SK-N-SH (cell line): ENCODE measurements at regions not wholly inside any gene's neighbourhood (a gene's known extent, or its start where the extent isn't known, plus 50 kb on each side); places are given as distances from the start of the nearest gene placed in this dataset.

Experiments used
- CTCF ChIA-PET: fragments of 300-600, 350-600 bp; formaldehyde crosslinking; extraction: SDS; loops from one replicate; lab custom pipeline; 2021; lab: Yijun Ruan, JAX
- POLR2A ChIA-PET: fragments of 350-600 bp; sonication (Branson Sonifier 250); formaldehyde crosslinking; extraction: SDS; loops from one replicate; lab custom pipeline; 2020; ENCODE audit warnings: antibody characterized with exemption, inconsistent platforms; lab: Yijun Ruan, JAX
- DNase-seq: peaks from one replicate; pipeline ENCODE4 v3.0.0; 2012
- H2AFZ ChIP-seq: fragments of 200-600 bp; sonication (generic); 2 replicates; pipeline ENCODE4 v1.8.1; 2016; ENCODE audit warnings: antibody characterized with exemption, mild to moderate bottlenecking, low read depth
- H3F3A ChIP-seq: fragments of 200-600 bp; sonication (generic); replicated peaks from 2 replicates; pipeline ENCODE3; 2016; ENCODE audit warnings: antibody characterized with exemption, mild to moderate bottlenecking; ENCODE audit not compliant: insufficient read depth
- H3K27ac ChIP-seq, 2 experiments: fragments of 200-500 bp in 1 of 2; fragments of 200-600 bp in 1 of 2; sonication (Bioruptor generic) in 1 of 2; sonication (generic), shearing (Covaris generic) in 1 of 2; 2 replicates each; pipeline versions ENCODE4 v1.5.1 to v1.6.1; 2014 to 2016; ENCODE audit warnings: low read depth in 2 of 2, inconsistent platforms in 1 of 2, low read length in 1 of 2, mild to moderate bottlenecking in 1 of 2, mixed read lengths in 1 of 2
- H3K27me3 ChIP-seq: fragments of 200-600 bp; sonication (generic), shearing (Covaris generic); 2 replicates; pipeline ENCODE4 v1.6.1; 2016; ENCODE audit warnings: mixed run types; ENCODE audit not compliant: insufficient read depth
- H3K36me3 ChIP-seq, 2 experiments: fragments of 200-500 bp in 1 of 2; fragments of 200-600 bp in 1 of 2; sonication (Bioruptor generic) in 1 of 2; sonication (generic) in 1 of 2; replicated peaks in 1 of 2; 2 replicates each; pipeline versions ENCODE3 to v1.5.1; 2014 to 2016; ENCODE audit warnings: low read length in 1 of 2, mild to moderate bottlenecking in 1 of 2; ENCODE audit not compliant: insufficient read depth in 2 of 2, control insufficient read depth in 1 of 2
- H3K4me1 ChIP-seq, 2 experiments: fragments of 200-500 bp in 1 of 2; fragments of 200-600 bp in 1 of 2; sonication (Bioruptor generic) in 1 of 2; sonication (generic), shearing (Covaris generic) in 1 of 2; 2 replicates each; pipeline versions ENCODE4 v1.5.1 to v1.6.1; 2014 to 2016; ENCODE audit warnings: low read depth in 1 of 2, low read length in 1 of 2, mixed run types in 1 of 2; ENCODE audit not compliant: insufficient read depth in 2 of 2, control insufficient read depth in 1 of 2
- H3K4me2 ChIP-seq: fragments of 200-600 bp; sonication (generic), shearing (Covaris generic); 2 replicates; pipeline ENCODE4 v1.6.1; 2017; ENCODE audit warnings: mixed run types
- H3K4me3 ChIP-seq, 2 experiments: fragments of 200-500 bp in 1 of 2; fragments of 200-600 bp in 1 of 2; sonication (Bioruptor generic) in 1 of 2; sonication (generic), shearing (Covaris generic) in 1 of 2; 2 replicates each; pipeline versions ENCODE4 v1.5.1 to v1.8.1; 2014 to 2016; ENCODE audit warnings: low read depth in 2 of 2, inconsistent platforms in 1 of 2, low read length in 1 of 2, mild to moderate bottlenecking in 1 of 2, mixed read lengths in 1 of 2, moderate library complexity in 1 of 2
- H3K79me2 ChIP-seq: fragments of 200-600 bp; sonication (generic); 2 replicates; pipeline ENCODE4 v1.8.1; 2017; ENCODE audit warnings: mild to moderate bottlenecking; ENCODE audit not compliant: insufficient read depth
- H3K9ac ChIP-seq: fragments of 200-600 bp; sonication (generic); 2 replicates; pipeline ENCODE4 v1.6.1; 2017; ENCODE audit warnings: mixed run types
- H3K9me2 ChIP-seq: fragments of 200-600 bp; sonication (generic); 2 replicates; pipeline ENCODE4 v1.6.1; 2017; ENCODE audit warnings: mixed run types
- H3K9me3 ChIP-seq: fragments of 200-600 bp; sonication (generic); 2 replicates; pipeline ENCODE4 v1.6.1; 2017; ENCODE audit warnings: mixed run types, mild to moderate bottlenecking, moderate library complexity
- H4K20me1 ChIP-seq: fragments of 200-600 bp; sonication (generic); 2 replicates; pipeline ENCODE4 v1.6.1; 2017; ENCODE audit warnings: mild to moderate bottlenecking, mixed run types; ENCODE audit not compliant: insufficient read depth
- CHD2 ChIP-seq: fragments of 150-350 bp; IDR thresholded peaks from 2 replicates; pipeline ENCODE4 v1.6.1; 2018; ENCODE audit warnings: low read length; ENCODE audit not compliant: partially characterized antibody
- EZH2phosphoT487 ChIP-seq: fragments of 200-600 bp; sonication (generic); IDR thresholded peaks from 2 replicates; pipeline ENCODE4 v1.6.1; 2017; ENCODE audit warnings: low read depth, mixed run types, mild to moderate bottlenecking, antibody characterized with exemption, moderate library complexity, borderline replicate concordance
- FOSL2 ChIP-seq: IDR thresholded peaks from 2 replicates; pipeline ENCODE4 v1.4.0; 2012; ENCODE audit warnings: low read depth, mild to moderate bottlenecking, moderate library complexity, borderline replicate concordance
- FOXJ3 ChIP-seq: sonication (generic); formaldehyde crosslinking; IDR thresholded peaks from 2 replicates; pipeline ENCODE4 v1.5.1; 2020; ENCODE audit warnings: mild to moderate bottlenecking, missing genetic modification reagents
- FOXM1 ChIP-seq: IDR thresholded peaks from 2 replicates; pipeline ENCODE4 v1.4.0; 2012; ENCODE audit warnings: low read depth, mild to moderate bottlenecking
- MEF2A ChIP-seq: IDR thresholded peaks from 2 replicates; pipeline ENCODE4 v1.4.0; 2012; ENCODE audit warnings: low read depth, borderline replicate concordance
- MXI1 ChIP-seq: IDR thresholded peaks from 2 replicates; pipeline ENCODE4 v1.6.1; 2012; ENCODE audit warnings: mild to moderate bottlenecking, low read depth, low read length, improper control_type of control experiment
- NFIC ChIP-seq: IDR thresholded peaks from 2 replicates; pipeline ENCODE4 v1.4.0; 2012; ENCODE audit warnings: borderline replicate concordance
- NRF1 ChIP-seq: IDR thresholded peaks from 2 replicates; pipeline ENCODE4 v1.6.1; 2012; ENCODE audit warnings: low read depth, mild to moderate bottlenecking, low read length
- PBX3 ChIP-seq: IDR thresholded peaks from 2 replicates; pipeline ENCODE4; 2012
- POLR2AphosphoS5 ChIP-seq: IDR thresholded peaks from 2 replicates; pipeline ENCODE4 v1.6.1; 2012; ENCODE audit warnings: low read depth, low read length
- RCOR1 ChIP-seq: fragments of 150-350 bp; IDR thresholded peaks from 2 replicates; pipeline ENCODE4 v1.6.1; 2017; ENCODE audit warnings: antibody characterized with exemption, low read length
- RFX5 ChIP-seq: IDR thresholded peaks from 2 replicates; pipeline ENCODE4 v1.6.1; 2012; ENCODE audit warnings: mild to moderate bottlenecking, improper control_type of control experiment, low read length
- SMC3 ChIP-seq: IDR thresholded peaks from 2 replicates; pipeline ENCODE4 v1.6.1; 2012; ENCODE audit warnings: low read depth, low read length, improper control_type of control experiment
- TEAD4 ChIP-seq: IDR thresholded peaks from 2 replicates; pipeline ENCODE4 v1.4.0; 2012; ENCODE audit warnings: mild to moderate bottlenecking, borderline replicate concordance; ENCODE audit not compliant: insufficient read depth
- WGBS: methylation state at CpG from one replicate; pipeline ENCODE4 v1.1.6; 2017; ENCODE audit warnings: low lambda C conversion rate; 5-methylcytosine and 5-hydroxymethylcytosine counted together
- TF ChIP-seq, protein P1 (sequence below): fragments of 200-600 bp; sonication (generic); IDR thresholded peaks from 2 replicates; pipeline ENCODE4 v1.6.1; 2017; ENCODE audit warnings: antibody characterized with exemption, mild to moderate bottlenecking, moderate library complexity
- TF ChIP-seq, protein P2 (sequence below): fragments of 150-350 bp; IDR thresholded peaks from 2 replicates; pipeline ENCODE4 v1.6.1; 2016; ENCODE audit warnings: mild to moderate bottlenecking, low read depth, low read length
- TF ChIP-seq, protein P3 (sequence below): IDR thresholded peaks from 2 replicates; pipeline ENCODE4 v1.4.0; 2012; ENCODE audit warnings: low read depth

- Histone ChIP-seq H4K20me1 (no peaks in the 10 kb centered on the region), H3K4me2 (no peak overlapping the region), H3K27ac (no peak overlapping the region), H3K9ac (no peak overlapping the region), H3K4me1 (no peaks in the 10 kb centered on the region), H3K79me2 (no peaks in the 10 kb centered on the region), H3K9me3 (no peaks in the 10 kb centered on the region), H3K27me3 (no peaks in the 10 kb centered on the region), H2AFZ (no peak overlapping the region), H3K9me2 (no peaks in the 10 kb centered on the region), H3K4me3 (no peak overlapping the region), H3K36me3 (no peaks in the 10 kb centered on the region), H3F3A (no peaks in the 10 kb centered on the region)
- no peak for TF ChIP-seq NFIC
- no peak for TF ChIP-seq TEAD4
- TF ChIP-seq NRF1, result no peak
- TF ChIP-seq, protein P1, sequence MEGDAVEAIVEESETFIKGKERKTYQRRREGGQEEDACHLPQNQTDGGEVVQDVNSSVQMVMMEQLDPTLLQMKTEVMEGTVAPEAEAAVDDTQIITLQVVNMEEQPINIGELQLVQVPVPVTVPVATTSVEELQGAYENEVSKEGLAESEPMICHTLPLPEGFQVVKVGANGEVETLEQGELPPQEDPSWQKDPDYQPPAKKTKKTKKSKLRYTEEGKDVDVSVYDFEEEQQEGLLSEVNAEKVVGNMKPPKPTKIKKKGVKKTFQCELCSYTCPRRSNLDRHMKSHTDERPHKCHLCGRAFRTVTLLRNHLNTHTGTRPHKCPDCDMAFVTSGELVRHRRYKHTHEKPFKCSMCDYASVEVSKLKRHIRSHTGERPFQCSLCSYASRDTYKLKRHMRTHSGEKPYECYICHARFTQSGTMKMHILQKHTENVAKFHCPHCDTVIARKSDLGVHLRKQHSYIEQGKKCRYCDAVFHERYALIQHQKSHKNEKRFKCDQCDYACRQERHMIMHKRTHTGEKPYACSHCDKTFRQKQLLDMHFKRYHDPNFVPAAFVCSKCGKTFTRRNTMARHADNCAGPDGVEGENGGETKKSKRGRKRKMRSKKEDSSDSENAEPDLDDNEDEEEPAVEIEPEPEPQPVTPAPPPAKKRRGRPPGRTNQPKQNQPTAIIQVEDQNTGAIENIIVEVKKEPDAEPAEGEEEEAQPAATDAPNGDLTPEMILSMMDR, result no peak
- no peak for TF ChIP-seq FOSL2
- no peak for TF ChIP-seq MEF2A
- TF ChIP-seq PBX3, result no peak
- no peak for TF ChIP-seq POLR2AphosphoS5
- no peak for TF ChIP-seq CHD2
- TF ChIP-seq, protein P2, sequence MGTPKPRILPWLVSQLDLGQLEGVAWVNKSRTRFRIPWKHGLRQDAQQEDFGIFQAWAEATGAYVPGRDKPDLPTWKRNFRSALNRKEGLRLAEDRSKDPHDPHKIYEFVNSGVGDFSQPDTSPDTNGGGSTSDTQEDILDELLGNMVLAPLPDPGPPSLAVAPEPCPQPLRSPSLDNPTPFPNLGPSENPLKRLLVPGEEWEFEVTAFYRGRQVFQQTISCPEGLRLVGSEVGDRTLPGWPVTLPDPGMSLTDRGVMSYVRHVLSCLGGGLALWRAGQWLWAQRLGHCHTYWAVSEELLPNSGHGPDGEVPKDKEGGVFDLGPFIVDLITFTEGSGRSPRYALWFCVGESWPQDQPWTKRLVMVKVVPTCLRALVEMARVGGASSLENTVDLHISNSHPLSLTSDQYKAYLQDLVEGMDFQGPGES, result no peak
- no peak for TF ChIP-seq SMC3
- no peak for TF ChIP-seq EZH2phosphoT487
- TF ChIP-seq FOXJ3, result no peak
- no peak for TF ChIP-seq FOXM1
- TF ChIP-seq RFX5, result no peak
- TF ChIP-seq RCOR1, result no peak
- TF ChIP-seq, protein P3, sequence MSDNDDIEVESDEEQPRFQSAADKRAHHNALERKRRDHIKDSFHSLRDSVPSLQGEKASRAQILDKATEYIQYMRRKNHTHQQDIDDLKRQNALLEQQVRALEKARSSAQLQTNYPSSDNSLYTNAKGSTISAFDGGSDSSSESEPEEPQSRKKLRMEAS, result no peak
- no peak for TF ChIP-seq MXI1
- POLR2A ChIA-PET, result no interaction called here
- no peak for DNase-seq
- 60% methylated on average over 9 of the region's 10 CpGs for WGBS
- CTCF ChIA-PET, result interaction anchor here (1.0 to 1.4 kb wide), 2 partner anchors 13 to 136 kb away, joined by 3 to 5 read pairs; no protein-coding TSS in a partner anchor
Measured at GRCh38 chr9:36734737-36735136, 162.0 kb downstream of the MELK start.
